Panc1 (cell line): ENCODE measurements at regions not wholly inside any gene's neighbourhood (a gene's known extent, or its start where the extent isn't known, plus 50 kb on each side); places are given as distances from the start of the nearest gene placed in this dataset.
"Not testable (repeated sequence)": the region's sequence is repeated elsewhere in the genome, so short reads cannot be mapped to it uniquely, and the experiment has no call there.

ENCODE experiments used
- ATAC-seq: fragments of 200-7000 bp; cut with Tn5 transposase; 2 replicates; pipeline ENCODE4 v1.9.1; 2020; ENCODE audit warnings: mild to moderate bottlenecking, moderate library complexity
- BruUV-seq: library from RNA; stranded (reverse); fragments of 400-500 nt; replicated peaks from 2 replicates; lab custom pipeline; 2021; lab: Mats Ljungman, UMichigan
- CTCF ChIA-PET: fragments of 300-600 bp; sonication (Branson Sonifier 250); formaldehyde crosslinking; loops from one replicate; lab custom pipeline; 2022; ENCODE audit warnings: antibody characterized with exemption; lab: Charles Lee
- POLR2A ChIA-PET: fragments of 300-600 bp; sonication (Branson Sonifier 250); formaldehyde crosslinking; loops from one replicate; lab custom pipeline; 2022; ENCODE audit warnings: antibody characterized with exemption; lab: Charles Lee
- DNase-seq: peaks from one replicate; pipeline ENCODE4 v3.0.0-alpha.2; 2010; ENCODE audit warnings: low read depth, low spot score
- H3K27ac ChIP-seq: 2 replicates; pipeline ENCODE4 v1.5.1; 2011; ENCODE audit warnings: mild to moderate bottlenecking, low read length, inconsistent platforms
- H3K27me3 ChIP-seq: fragments of 200-500 bp; sonication (Bioruptor generic); 2 replicates; pipeline ENCODE4 v1.6.0; 2014; ENCODE audit warnings: low read length, inconsistent platforms; ENCODE audit not compliant: control insufficient read depth, insufficient read depth
- H3K36me3 ChIP-seq: fragments of 200-500 bp; sonication (Bioruptor generic); 2 replicates; pipeline ENCODE4 v1.5.1; 2014; ENCODE audit warnings: inconsistent platforms, mild to moderate bottlenecking, low read length, moderate library complexity; ENCODE audit not compliant: control insufficient read depth, insufficient read depth
- H3K4me1 ChIP-seq: 2 replicates; pipeline ENCODE4 v1.5.1; 2011; ENCODE audit warnings: inconsistent platforms, mild to moderate bottlenecking, low read length, moderate library complexity; ENCODE audit not compliant: control insufficient read depth, insufficient read depth
- H3K4me3 ChIP-seq, 2 experiments: 2 replicates each; pipeline ENCODE4 v1.5.1; 2011 to 2012; ENCODE audit warnings: low read depth in 2 of 2, low read length in 2 of 2, mild to moderate bottlenecking in 2 of 2, inconsistent platforms in 1 of 2, moderate library complexity in 1 of 2
- H3K9me3 ChIP-seq: fragments of 200-500 bp; sonication (Bioruptor generic); 2 replicates; pipeline ENCODE4 v1.5.1; 2014; ENCODE audit warnings: low read depth, mild to moderate bottlenecking, inconsistent platforms, low read length, moderate library complexity; ENCODE audit not compliant: control insufficient read depth, insufficient read depth
- POLR2AphosphoS5 ChIP-seq: IDR thresholded peaks from 2 replicates; pipeline ENCODE4 v1.6.1; 2012; ENCODE audit warnings: mild to moderate bottlenecking, low read depth, low read length, moderate library complexity
- SIN3A ChIP-seq: IDR thresholded peaks from 2 replicates; pipeline ENCODE4 v1.6.1; 2012; ENCODE audit warnings: low read depth, mild to moderate bottlenecking, low read length, moderate library complexity, borderline replicate concordance; ENCODE audit not compliant: insufficient read depth
- TCF7L2 ChIP-seq: IDR thresholded peaks from 2 replicates; pipeline ENCODE4 v1.6.1; 2011; ENCODE audit warnings: mild to moderate bottlenecking, low read depth, low read length, inconsistent platforms
- in situ Hi-C: cut with HindIII; loops from 2 replicates; pipeline ENCODE4 v1.10.0; 2016; ENCODE audit warnings: low sequenced_read_pairs, low pct_unique_long_range_greater_than_20kb
- intact Hi-C: fragments of 100-400 bp; cut with micrococcal nuclease; formaldehyde crosslinking; loops from one replicate; pipeline ENCODE4 v1.10.0; 2022; ENCODE audit not compliant: unreplicated experiment
- TF ChIP-seq, protein P1 (sequence below), 2 experiments: IDR thresholded peaks; 2 replicates each; pipeline ENCODE4 v1.6.1; 2011 to 2012; ENCODE audit warnings: low read depth in 2 of 2, control low read depth in 1 of 2, low read length in 1 of 2, mild to moderate bottlenecking in 1 of 2, moderate library complexity in 1 of 2; ENCODE audit not compliant: insufficient read depth in 1 of 2
- TF ChIP-seq, protein P2 (sequence below): fragments of 450-650 bp; IDR thresholded peaks from 2 replicates; pipeline ENCODE4 v1.5.1; 2017; ENCODE audit warnings: mild to moderate bottlenecking

DNA sequence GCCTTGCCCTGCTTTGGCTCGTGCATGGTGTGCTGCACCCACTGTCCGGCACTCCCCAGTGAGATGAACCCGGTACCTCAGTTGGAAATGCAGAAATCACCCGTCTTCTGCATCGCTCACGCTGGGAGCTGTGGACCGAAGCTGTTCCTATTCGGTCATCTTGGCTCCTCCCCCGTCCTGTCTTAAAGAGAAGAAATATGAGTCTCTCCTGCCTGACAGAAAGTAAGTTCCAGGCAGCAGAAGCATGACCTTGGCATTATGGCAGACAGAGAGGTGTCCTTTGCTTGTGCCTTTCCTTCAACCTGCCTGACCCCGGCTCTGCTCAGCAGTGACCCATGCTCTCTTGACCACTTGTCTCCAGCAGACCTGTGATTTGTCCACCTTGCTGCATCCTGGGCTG lies 62.5 kb upstream of the CYP1B1 start:
- no peak for ATAC-seq
- no TSS peak for BruUV-seq
- Histone ChIP-seq H3K9me3 (peaks cover 5% of the 10 kb centered on the region; the same call in 1 of the 2 replicates), H3K27me3 (no peaks in the 10 kb centered on the region), H3K4me1 (no peaks in the 10 kb centered on the region), H3K27ac (no peak overlapping the region), H3K36me3 (no peaks in the 10 kb centered on the region; the same call in 1 of the 2 replicates), H3K4me3 (no peak overlapping the region)
- TF ChIP-seq, protein P1, sequence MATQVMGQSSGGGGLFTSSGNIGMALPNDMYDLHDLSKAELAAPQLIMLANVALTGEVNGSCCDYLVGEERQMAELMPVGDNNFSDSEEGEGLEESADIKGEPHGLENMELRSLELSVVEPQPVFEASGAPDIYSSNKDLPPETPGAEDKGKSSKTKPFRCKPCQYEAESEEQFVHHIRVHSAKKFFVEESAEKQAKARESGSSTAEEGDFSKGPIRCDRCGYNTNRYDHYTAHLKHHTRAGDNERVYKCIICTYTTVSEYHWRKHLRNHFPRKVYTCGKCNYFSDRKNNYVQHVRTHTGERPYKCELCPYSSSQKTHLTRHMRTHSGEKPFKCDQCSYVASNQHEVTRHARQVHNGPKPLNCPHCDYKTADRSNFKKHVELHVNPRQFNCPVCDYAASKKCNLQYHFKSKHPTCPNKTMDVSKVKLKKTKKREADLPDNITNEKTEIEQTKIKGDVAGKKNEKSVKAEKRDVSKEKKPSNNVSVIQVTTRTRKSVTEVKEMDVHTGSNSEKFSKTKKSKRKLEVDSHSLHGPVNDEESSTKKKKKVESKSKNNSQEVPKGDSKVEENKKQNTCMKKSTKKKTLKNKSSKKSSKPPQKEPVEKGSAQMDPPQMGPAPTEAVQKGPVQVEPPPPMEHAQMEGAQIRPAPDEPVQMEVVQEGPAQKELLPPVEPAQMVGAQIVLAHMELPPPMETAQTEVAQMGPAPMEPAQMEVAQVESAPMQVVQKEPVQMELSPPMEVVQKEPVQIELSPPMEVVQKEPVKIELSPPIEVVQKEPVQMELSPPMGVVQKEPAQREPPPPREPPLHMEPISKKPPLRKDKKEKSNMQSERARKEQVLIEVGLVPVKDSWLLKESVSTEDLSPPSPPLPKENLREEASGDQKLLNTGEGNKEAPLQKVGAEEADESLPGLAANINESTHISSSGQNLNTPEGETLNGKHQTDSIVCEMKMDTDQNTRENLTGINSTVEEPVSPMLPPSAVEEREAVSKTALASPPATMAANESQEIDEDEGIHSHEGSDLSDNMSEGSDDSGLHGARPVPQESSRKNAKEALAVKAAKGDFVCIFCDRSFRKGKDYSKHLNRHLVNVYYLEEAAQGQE (IDR thresholded peaks at IDR 0.05; ENCODE audit: insufficient read depth in 1 of 2, low read depth in 2 of 2, low read length in 1 of 2), result no peak
- TF ChIP-seq, protein P2, sequence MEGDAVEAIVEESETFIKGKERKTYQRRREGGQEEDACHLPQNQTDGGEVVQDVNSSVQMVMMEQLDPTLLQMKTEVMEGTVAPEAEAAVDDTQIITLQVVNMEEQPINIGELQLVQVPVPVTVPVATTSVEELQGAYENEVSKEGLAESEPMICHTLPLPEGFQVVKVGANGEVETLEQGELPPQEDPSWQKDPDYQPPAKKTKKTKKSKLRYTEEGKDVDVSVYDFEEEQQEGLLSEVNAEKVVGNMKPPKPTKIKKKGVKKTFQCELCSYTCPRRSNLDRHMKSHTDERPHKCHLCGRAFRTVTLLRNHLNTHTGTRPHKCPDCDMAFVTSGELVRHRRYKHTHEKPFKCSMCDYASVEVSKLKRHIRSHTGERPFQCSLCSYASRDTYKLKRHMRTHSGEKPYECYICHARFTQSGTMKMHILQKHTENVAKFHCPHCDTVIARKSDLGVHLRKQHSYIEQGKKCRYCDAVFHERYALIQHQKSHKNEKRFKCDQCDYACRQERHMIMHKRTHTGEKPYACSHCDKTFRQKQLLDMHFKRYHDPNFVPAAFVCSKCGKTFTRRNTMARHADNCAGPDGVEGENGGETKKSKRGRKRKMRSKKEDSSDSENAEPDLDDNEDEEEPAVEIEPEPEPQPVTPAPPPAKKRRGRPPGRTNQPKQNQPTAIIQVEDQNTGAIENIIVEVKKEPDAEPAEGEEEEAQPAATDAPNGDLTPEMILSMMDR, result no peak
- TF ChIP-seq TCF7L2 (no peak), POLR2AphosphoS5 (no peak), SIN3A (no peak)
- intact Hi-C loops, result no loop called here
- no peak for DNase-seq
- CTCF ChIA-PET, result no interaction called here
- POLR2A ChIA-PET, result no interaction called here
- in situ Hi-C loops, result no loop called here

DNA sequence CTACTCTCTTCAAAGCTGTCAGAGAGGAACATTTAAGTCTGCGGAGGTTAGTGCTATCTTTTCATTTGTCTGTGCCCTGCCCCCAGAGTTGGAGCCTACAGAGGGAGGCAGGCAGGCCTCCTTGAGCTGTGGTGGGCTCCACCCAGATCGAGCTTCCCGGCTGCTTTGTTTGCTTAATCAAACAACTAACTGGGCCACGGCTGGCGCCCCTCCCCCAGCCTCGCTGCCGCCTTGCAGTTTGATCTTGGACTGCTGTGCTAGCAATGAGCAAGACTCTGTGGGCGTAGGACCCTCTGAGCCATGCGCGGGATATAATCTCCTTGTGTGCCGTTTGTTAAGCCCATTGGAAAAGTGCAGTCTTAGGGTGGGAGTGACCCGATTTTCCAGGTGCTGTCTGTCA lies 62.0 kb upstream of the CYP1B1 start:
- H3K36me3 ChIP-seq, ATAC-seq, H3K4me3 ChIP-seq, H3K4me1 ChIP-seq, CTCF ChIA-PET, H3K9me3 ChIP-seq, H3K27me3 ChIP-seq, DNase-seq, POLR2A ChIA-PET, in situ Hi-C loops, intact Hi-C loops, BruUV-seq, H3K27ac ChIP-seq: not testable (repeated sequence)

DNA sequence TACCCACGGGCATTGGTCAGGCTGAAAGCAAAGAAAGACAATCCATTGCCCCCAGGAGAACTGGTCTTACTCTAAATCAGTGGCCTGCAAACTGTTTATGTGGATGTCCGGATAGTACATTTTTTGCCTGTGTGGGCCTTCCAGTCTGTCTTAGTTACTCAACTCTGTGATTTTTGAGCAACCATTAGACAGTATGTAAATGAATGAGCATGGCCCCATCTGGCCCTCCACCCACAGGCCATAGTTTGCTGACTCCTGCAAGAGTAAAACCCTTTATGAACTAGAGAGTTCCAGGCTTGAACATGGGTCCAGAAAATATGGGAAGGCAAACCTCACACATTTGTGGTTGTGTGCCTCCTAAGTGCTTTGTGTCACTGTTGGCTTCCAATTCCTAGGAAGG lies 55.7 kb upstream of the CYP1B1 start:
- Histone ChIP-seq H3K9me3 (no peaks in the 10 kb centered on the region), H3K4me3 (no peak overlapping the region), H3K27me3 (no peaks in the 10 kb centered on the region), H3K36me3 (no peaks in the 10 kb centered on the region), H3K27ac (no peak overlapping the region), H3K4me1 (no peaks in the 10 kb centered on the region)
- ChIA-PET POLR2A (interaction anchor here (0.7 kb wide), 1 partner anchor 33 kb away, joined by 3 read pairs; no protein-coding TSS in a partner anchor), CTCF (no interaction called here)
- no TSS peak for BruUV-seq
- TF ChIP-seq, protein P1 (IDR thresholded peaks at IDR 0.05; ENCODE audit: insufficient read depth in 1 of 2, low read depth in 2 of 2, low read length in 1 of 2), result no peak
- TF ChIP-seq SIN3A (no peak), TCF7L2 (no peak), POLR2AphosphoS5 (no peak)
- TF ChIP-seq, protein P2, result no peak
- ATAC-seq (no peak), DNase-seq (no peak)
- intact Hi-C loops, result no loop called here
- in situ Hi-C loops, result no loop called here
